Upper lobe of right lung (tissue), 1 donor: ENCODE measurements at regions not wholly inside any gene's neighbourhood (a gene's known extent, or its start where the extent isn't known, plus 50 kb on each side); places are given as distances from the start of the nearest gene placed in this dataset.

Source experiments
- ATAC-seq: fragments of 200-7000 bp; cut with Tn5 transposase; one replicate; pipeline ENCODE4 v1.9.1; 2020; ENCODE audit warnings: mild to moderate bottlenecking, moderate library complexity
- DNase-seq: peaks from one replicate; pipeline ENCODE4 v3.0.0-alpha.2; 2020
- H3K27ac ChIP-seq: fragments of 200-600 bp; one replicate; pipeline ENCODE4 v1.8.0; 2022
- H3K27me3 ChIP-seq: fragments of 200-600 bp; one replicate; pipeline ENCODE4 v1.8.0; 2022; ENCODE audit warnings: mild to moderate bottlenecking
- H3K36me3 ChIP-seq: fragments of 200-600 bp; one replicate; pipeline ENCODE4 v1.8.0; 2022
- H3K4me1 ChIP-seq: fragments of 200-600 bp; one replicate; pipeline ENCODE4 v1.8.0; 2022
- H3K4me3 ChIP-seq: fragments of 200-600 bp; one replicate; pipeline ENCODE4 v1.8.0; 2022; ENCODE audit warnings: mild to moderate bottlenecking
- H3K9me3 ChIP-seq: fragments of 200-600 bp; one replicate; pipeline ENCODE4 v1.8.0; 2022
- intact Hi-C: fragments of 100-400 bp; cut with DNase I; formaldehyde crosslinking; loops from one replicate; pipeline ENCODE4 v1.11.0; 2022
- TF ChIP-seq, protein P1 (sequence below): fragments of 200-600 bp; IDR thresholded peaks from one replicate; pipeline ENCODE4 v1.8.0; 2022; ENCODE audit warnings: antibody characterized with exemption
- donor health status: DM: no; HTN: yes; CAD: no; lungs with severe emphysema.

DNA sequence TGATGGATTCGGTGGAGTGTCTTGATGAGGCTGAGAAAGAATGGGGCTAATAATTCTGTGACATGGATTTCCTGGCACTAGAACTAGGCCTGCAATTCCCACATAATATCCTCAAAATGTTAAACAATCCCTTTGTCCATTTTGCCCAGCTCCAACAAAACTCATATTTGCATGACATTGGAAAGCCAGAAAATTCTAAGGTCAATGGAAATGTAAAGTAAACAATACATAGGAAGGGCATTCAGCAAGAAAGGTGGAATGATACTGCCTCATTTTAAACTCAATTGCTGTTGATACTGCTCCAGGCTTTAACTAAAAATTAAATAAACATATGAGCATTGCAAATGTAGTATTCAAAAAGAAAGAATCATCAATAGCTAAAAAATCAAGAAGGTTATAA lies 434.8 kb upstream of the SLC8A1 start:
- Histone ChIP-seq H3K27ac (no peak overlapping the region), H3K9me3 (no peaks in the 10 kb centered on the region), H3K36me3 (no peaks in the 10 kb centered on the region), H3K4me1 (no peaks in the 10 kb centered on the region), H3K4me3 (no peak overlapping the region), H3K27me3 (no peaks in the 10 kb centered on the region)
- ATAC-seq (no peak), DNase-seq (no peak)
- intact Hi-C loops, result no loop called here
- TF ChIP-seq, protein P1, sequence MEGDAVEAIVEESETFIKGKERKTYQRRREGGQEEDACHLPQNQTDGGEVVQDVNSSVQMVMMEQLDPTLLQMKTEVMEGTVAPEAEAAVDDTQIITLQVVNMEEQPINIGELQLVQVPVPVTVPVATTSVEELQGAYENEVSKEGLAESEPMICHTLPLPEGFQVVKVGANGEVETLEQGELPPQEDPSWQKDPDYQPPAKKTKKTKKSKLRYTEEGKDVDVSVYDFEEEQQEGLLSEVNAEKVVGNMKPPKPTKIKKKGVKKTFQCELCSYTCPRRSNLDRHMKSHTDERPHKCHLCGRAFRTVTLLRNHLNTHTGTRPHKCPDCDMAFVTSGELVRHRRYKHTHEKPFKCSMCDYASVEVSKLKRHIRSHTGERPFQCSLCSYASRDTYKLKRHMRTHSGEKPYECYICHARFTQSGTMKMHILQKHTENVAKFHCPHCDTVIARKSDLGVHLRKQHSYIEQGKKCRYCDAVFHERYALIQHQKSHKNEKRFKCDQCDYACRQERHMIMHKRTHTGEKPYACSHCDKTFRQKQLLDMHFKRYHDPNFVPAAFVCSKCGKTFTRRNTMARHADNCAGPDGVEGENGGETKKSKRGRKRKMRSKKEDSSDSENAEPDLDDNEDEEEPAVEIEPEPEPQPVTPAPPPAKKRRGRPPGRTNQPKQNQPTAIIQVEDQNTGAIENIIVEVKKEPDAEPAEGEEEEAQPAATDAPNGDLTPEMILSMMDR, result no peak

DNA sequence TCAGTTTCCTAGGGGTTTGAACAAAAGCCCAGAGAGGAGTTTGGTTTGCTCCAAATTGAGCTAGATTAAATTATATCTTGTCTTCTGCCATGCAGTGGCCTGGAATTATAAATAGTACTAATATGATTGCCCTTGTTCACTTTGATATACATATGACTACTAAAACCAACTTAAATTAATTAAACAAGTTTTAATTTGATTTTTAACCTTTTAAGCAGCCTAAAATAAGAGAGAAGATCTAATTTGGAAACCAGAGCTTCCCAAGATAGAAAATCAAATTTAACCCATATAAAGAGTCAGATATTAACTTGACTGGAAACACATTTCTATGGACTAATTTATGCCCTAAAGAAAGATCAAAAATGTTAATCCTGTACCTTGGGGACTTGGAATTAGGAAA lies 444.5 kb upstream of the SLC8A1 start:
- Histone ChIP-seq H3K27ac (no peak overlapping the region), H3K9me3 (no peaks in the 10 kb centered on the region), H3K4me3 (no peak overlapping the region), H3K27me3 (no peaks in the 10 kb centered on the region), H3K4me1 (no peaks in the 10 kb centered on the region), H3K36me3 (no peaks in the 10 kb centered on the region)
- no peak for DNase-seq
- no peak for ATAC-seq
- TF ChIP-seq, protein P1, result no peak
- intact Hi-C loops, result no loop called here

DNA sequence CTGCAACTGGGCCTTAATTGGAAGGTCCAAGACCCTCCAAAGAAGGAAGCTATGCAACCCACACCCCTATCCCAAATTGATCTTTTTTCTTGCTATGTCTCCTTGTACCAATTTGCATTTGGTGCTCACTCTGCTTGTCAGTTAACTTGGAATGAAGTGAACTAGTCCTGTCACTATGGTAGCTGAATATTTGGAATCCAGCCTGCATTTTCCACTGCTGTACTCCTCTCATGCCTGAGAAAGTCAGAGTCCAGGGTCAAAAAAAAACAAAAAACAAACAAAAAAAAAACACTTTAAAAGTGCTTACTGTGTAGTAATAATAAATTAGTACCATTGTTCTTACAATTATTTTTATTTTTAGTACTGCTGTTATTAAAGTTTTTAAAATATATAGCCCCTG lies 462.8 kb upstream of the SLC8A1 start:
- Histone ChIP-seq H3K4me3 (no peak overlapping the region), H3K9me3 (no peaks in the 10 kb centered on the region), H3K36me3 (no peaks in the 10 kb centered on the region), H3K27ac (no peak overlapping the region), H3K4me1 (no peaks in the 10 kb centered on the region), H3K27me3 (no peaks in the 10 kb centered on the region)
- TF ChIP-seq, protein P1, result no peak
- DNase-seq, result no peak
- intact Hi-C loops, result no loop called here
- ATAC-seq, result no peak

DNA sequence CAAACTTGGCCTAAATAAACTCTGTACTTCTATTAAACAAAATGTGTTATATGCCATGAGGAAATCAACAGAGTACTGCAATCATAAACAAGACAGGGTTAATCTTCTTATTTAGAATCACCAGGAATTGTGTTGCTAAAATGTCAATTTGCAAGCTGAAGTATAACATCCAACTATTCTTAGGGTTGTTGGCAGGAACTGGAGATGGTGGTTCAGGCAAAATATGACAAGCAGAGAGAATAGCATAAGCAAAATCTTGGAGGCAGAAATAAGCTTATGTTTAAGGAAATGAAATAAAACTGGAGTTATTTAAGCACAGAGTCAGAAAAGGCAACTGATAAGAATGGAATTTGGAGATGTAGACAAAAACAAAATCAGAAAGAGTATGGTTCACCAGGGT lies 463.8 kb upstream of the SLC8A1 start:
- TF ChIP-seq, protein P1, result no peak
- DNase-seq, result no peak
- ATAC-seq, result no peak
- Histone ChIP-seq H3K36me3 (no peaks in the 10 kb centered on the region), H3K4me1 (no peaks in the 10 kb centered on the region), H3K27ac (no peak overlapping the region), H3K4me3 (no peak overlapping the region), H3K9me3 (no peaks in the 10 kb centered on the region), H3K27me3 (no peaks in the 10 kb centered on the region)
- intact Hi-C loops, result no loop called here

DNA sequence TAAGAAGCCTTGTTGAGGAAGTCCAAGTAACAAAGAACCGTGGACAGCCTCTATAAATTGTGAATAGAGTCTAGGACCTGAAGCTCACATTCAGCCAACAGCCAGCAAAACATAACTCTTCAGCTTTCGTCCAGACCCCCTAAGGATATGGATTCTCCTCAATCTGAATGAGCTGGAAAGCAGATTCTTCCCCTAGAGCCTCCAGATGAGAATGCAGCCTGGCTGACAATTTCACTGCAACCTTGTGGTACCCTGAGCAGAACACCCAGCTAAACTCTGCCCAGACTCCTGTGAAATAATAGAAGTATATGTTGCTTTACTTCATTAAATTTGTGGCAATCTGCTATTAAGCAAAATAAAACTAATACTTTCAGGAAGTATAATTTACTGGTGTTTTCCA lies 483.5 kb upstream of the SLC8A1 start:
- Histone ChIP-seq H3K4me1 (no peaks in the 10 kb centered on the region), H3K36me3 (no peaks in the 10 kb centered on the region), H3K4me3 (no peak overlapping the region), H3K27ac (no peak overlapping the region), H3K27me3 (no peaks in the 10 kb centered on the region), H3K9me3 (no peaks in the 10 kb centered on the region)
- intact Hi-C loops, result no loop called here
- TF ChIP-seq, protein P1, result no peak
- DNase-seq (no peak), ATAC-seq (no peak)

DNA sequence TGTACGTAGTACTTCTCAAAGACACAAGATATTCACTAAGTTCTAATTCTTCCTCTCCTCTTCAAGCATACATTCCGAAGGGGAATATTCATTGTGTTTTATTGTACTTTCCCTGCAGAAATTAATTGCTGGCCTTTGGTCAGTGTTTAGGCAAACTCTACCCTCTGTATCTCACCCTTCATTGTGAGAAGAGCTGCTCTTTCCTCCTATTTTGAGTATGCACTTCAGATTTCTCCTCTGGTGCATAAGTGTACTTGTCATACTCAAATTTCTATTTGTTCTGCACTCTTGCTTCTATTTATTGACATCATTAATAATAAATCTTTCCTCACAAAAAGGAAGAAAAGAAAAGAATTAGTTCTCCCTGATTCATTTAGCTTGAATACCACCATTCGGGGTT lies 485.4 kb upstream of the SLC8A1 start:
- TF ChIP-seq, protein P1, result no peak
- H3K27me3 ChIP-seq, result no peaks in the 10 kb centered on the region
- no peak for DNase-seq
- no peaks in the 10 kb centered on the region for H3K9me3 ChIP-seq
- no peak overlapping the region for H3K27ac ChIP-seq
- H3K4me3 ChIP-seq, result no peak overlapping the region
- H3K36me3 ChIP-seq, result no peaks in the 10 kb centered on the region
- no peaks in the 10 kb centered on the region for H3K4me1 ChIP-seq
- peak; percentile 66 for ATAC-seq
- intact Hi-C loops, result no loop called here
